Skeletal muscle tissue (tissue), 3 donors: ENCODE measurements at regions not wholly inside any gene's neighbourhood (a gene's known extent, or its start where the extent isn't known, plus 50 kb on each side); places are given as distances from the start of the nearest gene placed in this dataset.

ENCODE experiments used
- H3K27ac ChIP-seq: one replicate; pipeline ENCODE4 v1.7.0; 2013; ENCODE audit warnings: mild to moderate bottlenecking, low read depth, low read length, inconsistent platforms
- H3K27me3 ChIP-seq, 3 donors: one replicate each; pipeline ENCODE4 v1.7.0; 2013; ENCODE audit warnings: low read length in 3 of 3; ENCODE audit not compliant: control insufficient read depth in 3 of 3, insufficient read depth in 3 of 3
- H3K36me3 ChIP-seq, 3 donors: one replicate each; pipeline ENCODE4 v1.7.0; 2013; ENCODE audit warnings: low read length in 3 of 3; ENCODE audit not compliant: control insufficient read depth in 3 of 3, insufficient read depth in 3 of 3
- H3K4me1 ChIP-seq, 3 donors: one replicate each; pipeline ENCODE4 v1.7.0; 2013; ENCODE audit warnings: low read length in 3 of 3, mild to moderate bottlenecking in 3 of 3; ENCODE audit not compliant: control insufficient read depth in 3 of 3, insufficient read depth in 3 of 3
- H3K4me3 ChIP-seq, 3 donors: one replicate each; pipeline ENCODE4 v1.7.0; 2013; ENCODE audit warnings: low read length in 3 of 3
- H3K9ac ChIP-seq, 3 donors: one replicate each; pipeline ENCODE4 v1.7.0; 2013; ENCODE audit warnings: low read length in 3 of 3, mild to moderate bottlenecking in 3 of 3, moderate library complexity in 2 of 3, low read depth in 1 of 3
- H3K9me3 ChIP-seq, 3 donors: one replicate each; pipeline ENCODE4 v1.7.0; 2013; ENCODE audit warnings: low read length in 3 of 3; ENCODE audit not compliant: control insufficient read depth in 3 of 3
- donor health status: Osteomylitis.

DNA sequence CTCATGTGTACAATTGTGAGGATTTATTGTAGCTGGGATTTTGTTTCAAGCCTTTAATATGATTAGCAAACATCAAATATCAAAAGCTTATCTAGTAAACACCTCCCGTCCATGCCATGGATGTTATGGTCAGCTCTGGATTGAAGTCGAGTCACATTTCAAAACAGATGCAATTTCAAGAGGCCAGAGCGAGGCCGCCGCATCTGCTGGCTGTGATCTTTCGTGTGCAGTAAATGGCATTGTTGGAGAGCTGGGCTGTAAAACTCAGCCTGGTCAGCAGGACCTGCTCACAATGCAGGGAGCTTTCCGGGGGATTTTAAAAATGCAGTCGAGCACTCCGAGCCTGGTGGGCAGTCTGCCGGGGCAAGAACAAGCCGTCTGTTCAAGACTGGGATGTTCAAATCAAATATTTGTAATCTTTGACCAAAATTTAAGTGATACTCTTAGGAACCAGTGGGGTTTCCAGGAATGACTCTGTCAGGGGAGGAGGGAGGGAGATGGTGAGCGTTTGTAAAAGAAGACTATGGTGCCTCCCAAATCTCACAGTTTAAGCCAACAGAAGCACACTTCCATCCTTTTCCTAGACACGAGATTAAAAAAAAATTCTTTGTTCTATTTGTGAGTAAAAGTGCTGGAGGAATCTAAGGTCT lies 97.6 kb downstream of the MYCN start:
- Histone ChIP-seq H3K27me3 (peaks cover 17 to 32% (median 23%) of the 10 kb centered on the region in 3 donors), H3K9ac (no peak overlapping the region), H3K4me3 (no peak overlapping the region), H3K27ac (no peak overlapping the region), H3K36me3 (no peaks in the 10 kb centered on the region), H3K9me3 (no peaks in the 10 kb centered on the region), H3K4me1 (peaks cover 0 to 2% (median 0%) of the 10 kb centered on the region in 3 donors)

DNA sequence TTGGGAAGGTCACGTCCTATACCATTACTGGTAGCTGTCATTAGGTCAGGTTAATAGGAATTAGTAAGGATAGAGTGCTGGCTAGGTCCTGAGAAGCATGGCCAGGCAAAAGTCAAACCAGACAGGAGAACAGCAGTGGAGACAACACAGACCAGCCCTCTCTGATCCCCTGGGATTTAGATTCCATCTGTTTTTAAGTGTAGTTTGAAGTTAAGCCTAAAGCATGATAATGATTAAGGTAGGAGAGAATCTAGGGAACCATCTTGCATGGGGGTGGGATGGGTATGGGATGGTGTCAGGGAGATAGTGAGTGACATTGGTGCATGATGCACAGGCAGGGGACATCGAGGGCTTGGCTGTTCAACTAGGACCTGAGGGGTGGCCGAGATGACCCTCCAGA lies 96.6 kb downstream of the MYCN start:
- no peaks in the 10 kb centered on the region for H3K36me3 ChIP-seq
- no peak overlapping the region for H3K9ac ChIP-seq
- no peak overlapping the region for H3K4me3 ChIP-seq
- H3K27me3 ChIP-seq = peaks cover 17 to 28% (median 23%) of the 10 kb centered on the region in 3 donors
- no peaks in the 10 kb centered on the region for H3K9me3 ChIP-seq
- H3K27ac ChIP-seq = no peak overlapping the region
- peaks cover 0 to 2% (median 0%) of the 10 kb centered on the region in 3 donors for H3K4me1 ChIP-seq

- Histone ChIP-seq H3K9ac (no peak overlapping the region), H3K9me3 (no peaks in the 10 kb centered on the region), H3K4me1 (peaks cover 0 to 2% (median 0%) of the 10 kb centered on the region in 3 donors), H3K36me3 (no peaks in the 10 kb centered on the region), H3K27me3 (peaks cover 13 to 25% (median 23%) of the 10 kb centered on the region in 3 donors), H3K27ac (no peak overlapping the region), H3K4me3 (no peak overlapping the region)
Observed at GRCh38 chr2:16035747-16036745, 95.7 kb downstream of the MYCN start.

DNA sequence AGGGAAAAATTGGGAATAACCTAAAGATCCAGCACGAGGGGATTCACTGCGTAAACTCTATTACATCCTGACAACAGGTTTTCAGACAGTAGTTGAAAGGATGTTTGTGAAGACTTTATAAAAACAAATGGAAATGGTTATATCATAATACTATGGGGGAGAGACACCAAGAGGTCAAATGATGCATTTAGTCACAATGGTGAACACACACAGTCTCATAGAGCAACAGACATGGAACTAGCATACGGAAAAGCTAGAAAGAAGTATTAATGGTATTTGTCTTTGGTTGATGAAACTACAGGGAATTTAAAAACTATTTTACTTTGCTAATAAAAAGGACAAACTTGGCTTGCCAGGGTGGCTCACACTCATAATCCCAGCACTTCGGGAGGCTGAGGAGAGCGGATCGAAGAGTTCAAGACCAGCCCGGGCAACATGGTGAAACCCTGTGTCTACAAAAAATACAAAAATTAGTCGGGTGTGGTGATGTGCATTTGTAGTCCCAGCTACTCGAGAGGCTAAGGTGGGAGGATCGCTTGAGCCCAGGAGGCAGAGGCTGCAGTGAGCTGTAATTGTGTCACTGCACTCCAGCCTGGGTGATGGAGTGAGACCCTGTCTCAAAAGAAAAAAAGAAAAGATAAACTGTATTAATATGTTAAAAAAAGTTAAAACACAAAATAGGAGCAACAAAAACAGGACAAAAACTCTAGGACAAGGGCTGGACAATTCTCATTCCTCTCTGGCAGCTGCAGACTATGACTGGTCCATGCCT lies 94.8 kb downstream of the MYCN start:
- peaks cover 0 to 2% (median 0%) of the 10 kb centered on the region in 3 donors for H3K4me1 ChIP-seq
- no peaks in the 10 kb centered on the region for H3K36me3 ChIP-seq
- H3K27me3 ChIP-seq = peaks cover 9 to 18% (median 15%) of the 10 kb centered on the region in 3 donors
- H3K4me3 ChIP-seq = no peak overlapping the region
- H3K9ac ChIP-seq = no peak overlapping the region
- no peak overlapping the region for H3K27ac ChIP-seq
- H3K9me3 ChIP-seq = no peaks in the 10 kb centered on the region

DNA sequence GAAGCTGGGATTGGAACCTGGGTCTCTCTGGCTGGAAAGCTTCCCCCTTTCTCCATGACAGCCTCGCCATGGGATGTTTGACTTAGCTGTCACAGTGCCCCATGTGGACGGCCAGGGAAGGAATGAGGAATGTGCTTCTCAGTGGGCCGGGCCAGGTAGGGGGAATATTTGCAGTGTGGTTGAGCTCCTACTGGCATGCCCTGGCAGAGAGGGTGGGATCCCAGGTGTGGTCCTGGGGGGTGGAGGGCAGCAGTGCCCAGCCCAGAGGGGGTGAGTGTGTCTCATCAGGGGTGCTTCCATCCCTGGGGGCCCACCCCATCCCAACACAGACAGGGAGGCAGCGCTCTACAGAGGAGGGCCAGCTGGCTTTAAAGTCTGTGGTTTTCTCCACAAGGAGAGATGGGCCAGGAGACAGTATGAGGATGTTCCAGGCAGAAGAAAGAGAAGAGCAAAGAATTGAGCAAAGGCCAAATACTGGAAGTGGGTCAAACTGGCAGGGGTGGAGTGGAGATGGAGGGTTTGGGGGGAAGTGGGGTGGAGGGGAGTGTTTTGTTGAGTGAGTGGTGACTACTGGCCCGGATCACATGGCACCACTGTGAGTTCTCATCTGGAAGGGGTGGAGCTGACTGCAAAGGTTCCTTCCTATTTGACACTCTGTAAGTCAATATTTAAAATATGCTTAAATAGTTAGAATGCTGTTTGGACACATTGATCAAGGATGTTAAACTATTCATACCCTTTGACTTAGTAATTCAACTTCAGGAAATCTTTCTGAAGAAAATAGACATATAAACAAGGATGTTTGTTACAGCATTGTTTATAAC lies 94.0 kb downstream of the MYCN start:
- no peak overlapping the region for H3K4me3 ChIP-seq
- H3K9ac ChIP-seq = no peak overlapping the region
- no peaks in the 10 kb centered on the region for H3K36me3 ChIP-seq
- no peaks in the 10 kb centered on the region for H3K9me3 ChIP-seq
- peaks cover 9 to 12% (median 11%) of the 10 kb centered on the region in 3 donors for H3K27me3 ChIP-seq
- H3K4me1 ChIP-seq = peaks cover 0 to 2% (median 0%) of the 10 kb centered on the region in 3 donors
- H3K27ac ChIP-seq = no peak overlapping the region

DNA sequence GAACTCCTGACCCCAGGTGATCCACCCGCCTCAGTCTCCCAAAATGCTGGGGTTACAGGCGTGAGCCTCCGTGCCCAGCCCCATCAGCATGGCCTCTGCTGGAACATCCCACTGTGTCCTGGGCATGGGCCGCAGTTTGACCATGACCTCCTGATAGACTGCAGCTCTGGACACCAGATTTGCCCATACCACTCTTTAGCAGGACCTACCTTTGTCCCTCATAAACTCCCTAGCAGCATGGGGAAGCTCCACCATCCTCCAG lies 92.6 kb downstream of the MYCN start:
- Histone ChIP-seq H3K4me1 (no peaks in the 10 kb centered on the region), H3K27me3 (peaks cover 2 to 4% (median 3%) of the 10 kb centered on the region in 3 donors), H3K9ac (no peak overlapping the region), H3K27ac (no peak overlapping the region), H3K36me3 (no peaks in the 10 kb centered on the region), H3K9me3 (no peaks in the 10 kb centered on the region), H3K4me3 (no peak overlapping the region)

GRCh38 chr2:16032282-16033031 lies 92.1 kb downstream of the MYCN start:
- no peak overlapping the region for H3K9ac ChIP-seq
- H3K27me3 ChIP-seq = peaks cover 2 to 4% (median 3%) of the 10 kb centered on the region in 3 donors
- no peak overlapping the region for H3K4me3 ChIP-seq
- H3K9me3 ChIP-seq = no peaks in the 10 kb centered on the region
- no peaks in the 10 kb centered on the region for H3K4me1 ChIP-seq
- H3K27ac ChIP-seq = no peak overlapping the region
- no peaks in the 10 kb centered on the region for H3K36me3 ChIP-seq

- Histone ChIP-seq H3K4me1 (no peaks in the 10 kb centered on the region), H3K36me3 (no peaks in the 10 kb centered on the region), H3K9ac (no peak overlapping the region), H3K27me3 (peaks cover 2 to 4% (median 2%) of the 10 kb centered on the region in 3 donors), H3K27ac (no peak overlapping the region), H3K9me3 (no peaks in the 10 kb centered on the region), H3K4me3 (no peak overlapping the region)
Observed at GRCh38 chr2:16031848-16032159, 91.5 kb downstream of the MYCN start.
